GM21528 (cell line): ENCODE measurements at regions not wholly inside any gene's neighbourhood (a gene's known extent, or its start where the extent isn't known, plus 50 kb on each side); places are given as distances from the start of the nearest gene placed in this dataset.

Experiments used
- ATAC-seq: cut with Tn5 transposase; IDR thresholded peaks from one replicate; pipeline ENCODE4 v1.9.1; 2021; ENCODE audit warnings: mild to moderate bottlenecking, moderate library complexity; ENCODE audit not compliant: unreplicated experiment, low FRiP score

DNA sequence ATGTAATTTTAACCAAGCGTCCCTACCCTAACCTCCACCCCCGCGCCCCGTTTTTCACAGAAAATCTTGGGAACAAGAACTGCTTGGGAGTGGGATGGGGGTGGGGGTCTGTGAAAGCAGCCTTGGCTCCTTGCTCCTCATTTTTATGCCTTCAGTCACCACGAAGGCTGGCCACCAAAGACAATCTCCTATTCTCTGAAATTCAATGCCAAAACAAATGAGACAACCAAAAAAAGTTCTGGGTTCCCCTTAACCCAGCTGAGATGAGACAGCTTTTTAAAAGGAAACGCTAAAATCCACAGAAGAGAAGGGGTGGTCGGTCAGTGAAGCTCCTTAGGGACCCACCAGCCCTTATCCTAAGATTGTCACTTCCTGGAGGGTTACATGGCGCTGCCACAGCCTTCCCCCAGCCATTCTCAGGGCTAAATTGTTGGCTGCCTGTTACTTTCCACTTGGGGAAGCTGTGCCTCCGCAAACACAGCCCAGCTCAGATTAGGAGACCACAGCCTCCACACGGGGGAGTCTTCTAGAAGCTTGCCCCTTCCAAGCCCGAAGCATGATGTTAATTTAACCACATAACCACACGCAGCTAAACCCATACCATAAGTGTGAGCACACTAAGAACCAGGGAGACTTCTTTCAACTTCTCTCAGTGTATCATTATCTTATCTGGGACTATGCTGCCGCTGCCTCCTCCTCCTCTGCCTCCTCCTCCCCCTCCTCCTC is 136.3 kb downstream of the FOXD1 start:
- no peak for ATAC-seq

DNA sequence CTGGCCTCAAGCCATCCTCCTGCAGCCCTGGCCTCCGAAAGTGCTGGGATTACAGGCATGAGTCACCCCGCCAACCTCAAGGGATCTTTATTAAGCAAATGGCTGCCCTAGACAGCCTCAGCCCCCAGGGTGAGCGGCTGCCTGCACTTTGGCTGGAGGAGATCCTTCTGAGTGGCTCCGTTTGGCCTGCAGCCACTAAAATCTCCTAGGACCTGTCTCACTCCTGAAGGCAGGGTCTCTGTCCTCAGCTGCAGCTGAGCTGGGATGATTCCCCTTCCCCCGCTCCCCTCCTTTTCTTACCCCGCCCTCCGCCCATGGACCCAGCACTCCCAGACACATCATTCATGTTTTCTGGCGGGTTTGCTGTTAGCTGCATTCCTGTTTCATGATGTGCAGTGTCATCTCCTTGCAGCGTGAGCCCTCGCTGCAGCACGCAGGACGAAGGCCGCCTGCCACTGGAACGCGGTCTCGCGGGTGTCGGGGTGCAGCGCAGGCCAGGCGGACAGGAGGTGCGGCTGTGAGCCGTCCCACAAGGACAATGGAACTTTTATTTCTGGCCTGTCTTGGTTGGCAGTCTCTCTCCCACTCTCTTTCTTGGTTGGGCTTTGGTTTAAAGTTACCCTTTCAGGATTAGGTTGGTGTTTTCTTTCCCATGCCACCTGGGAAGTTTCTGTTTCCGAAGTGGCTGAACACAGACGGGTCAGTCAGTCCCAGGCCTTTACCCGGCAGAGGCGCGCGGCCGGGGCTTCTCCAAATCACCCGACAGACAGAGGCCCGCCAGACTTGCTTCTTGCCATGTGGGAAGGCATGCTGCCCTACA is 137.1 kb downstream of the FOXD1 start:
- ATAC-seq = no peak

DNA sequence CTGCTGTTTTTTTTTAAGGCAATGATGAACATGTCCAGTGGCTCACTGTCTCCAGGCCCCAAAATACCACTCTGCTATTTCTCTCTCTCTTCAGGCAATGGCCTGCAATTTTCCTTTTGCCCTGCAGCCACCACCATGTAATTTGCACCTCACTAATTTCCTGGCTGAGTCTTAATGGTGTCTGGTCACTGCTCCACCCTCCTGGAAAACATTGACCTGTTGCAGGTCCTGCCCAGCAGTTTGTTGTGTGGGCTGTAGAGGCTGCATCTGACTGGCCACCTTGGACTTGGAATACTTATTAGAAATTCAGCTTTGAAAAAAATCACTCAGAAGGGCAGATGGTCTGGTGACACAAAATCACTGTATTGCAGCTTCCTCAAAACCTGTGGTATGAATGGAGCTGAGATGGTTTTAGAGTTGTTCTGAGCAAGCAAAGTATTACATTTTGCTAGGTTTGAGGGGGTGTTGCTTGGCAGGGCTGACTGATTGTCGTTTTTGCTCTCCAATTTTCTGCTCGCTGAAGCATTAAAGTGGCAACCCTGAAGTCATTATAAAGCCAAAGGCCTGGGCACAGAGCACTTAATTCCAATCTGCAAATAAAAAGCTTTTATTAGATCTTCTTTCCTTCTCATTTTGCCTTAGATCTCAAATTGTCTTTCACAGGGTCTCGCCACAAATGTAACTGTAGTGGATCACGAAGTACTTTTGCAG is 134.8 kb downstream of the TMEM174 start:
- ATAC-seq = no peak

DNA sequence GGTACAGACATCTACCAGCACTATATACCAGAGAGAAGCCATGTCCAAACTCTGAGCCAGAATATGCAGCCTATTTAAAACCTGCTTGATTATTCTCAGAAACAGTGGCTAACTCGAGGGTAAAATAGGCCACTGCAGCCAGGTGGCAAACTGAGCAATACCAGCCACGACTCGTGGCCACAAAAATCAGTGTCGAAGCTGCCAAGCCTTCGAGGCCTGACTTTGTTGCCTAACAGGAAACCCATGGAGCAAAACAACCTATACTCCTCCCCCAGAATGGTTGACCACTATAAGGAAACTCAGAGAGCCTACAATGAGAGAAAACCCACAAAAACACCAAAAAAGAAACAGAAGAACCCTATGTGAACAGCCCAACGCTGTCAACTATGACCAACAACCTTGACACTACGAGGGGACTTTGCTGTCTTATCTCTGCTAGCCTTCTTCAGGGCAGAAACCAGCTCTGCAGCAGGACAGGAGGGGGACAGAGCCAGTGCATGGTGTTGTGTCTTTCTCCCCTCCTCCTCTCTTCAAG is 133.8 kb downstream of the TMEM174 start:
- no peak for ATAC-seq

DNA sequence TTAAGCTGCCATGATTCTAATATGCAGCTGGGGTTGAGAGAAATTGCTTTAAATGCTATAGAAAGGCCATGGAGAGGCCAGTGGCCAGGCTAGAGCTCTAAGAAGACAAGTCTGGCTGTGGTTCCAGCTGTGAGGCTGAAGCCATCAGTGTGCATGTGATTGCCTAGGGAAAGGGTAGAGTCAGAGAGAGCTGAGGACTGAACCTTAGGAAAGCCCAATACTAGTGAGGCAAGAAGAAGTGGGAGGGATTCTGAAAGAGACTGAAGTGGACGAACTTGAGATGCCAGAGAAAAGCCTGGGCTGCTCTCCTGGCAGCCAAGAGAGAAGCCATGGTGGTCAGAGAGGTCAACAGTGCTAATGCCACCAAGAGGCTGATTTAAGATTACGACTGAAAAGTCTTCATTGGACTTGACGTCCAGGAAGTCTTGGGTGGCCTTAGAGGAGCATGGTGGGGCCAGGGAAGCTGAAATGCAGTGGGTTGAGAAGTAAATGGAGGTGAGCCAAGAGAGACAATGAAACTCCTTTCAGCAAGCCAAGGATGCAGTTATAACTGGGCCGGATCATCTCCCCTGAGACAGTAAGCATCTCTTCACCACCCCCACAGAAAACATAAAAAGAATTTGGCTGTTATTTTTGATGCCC is 133.2 kb downstream of the TMEM174 start:
- no peak for ATAC-seq

DNA sequence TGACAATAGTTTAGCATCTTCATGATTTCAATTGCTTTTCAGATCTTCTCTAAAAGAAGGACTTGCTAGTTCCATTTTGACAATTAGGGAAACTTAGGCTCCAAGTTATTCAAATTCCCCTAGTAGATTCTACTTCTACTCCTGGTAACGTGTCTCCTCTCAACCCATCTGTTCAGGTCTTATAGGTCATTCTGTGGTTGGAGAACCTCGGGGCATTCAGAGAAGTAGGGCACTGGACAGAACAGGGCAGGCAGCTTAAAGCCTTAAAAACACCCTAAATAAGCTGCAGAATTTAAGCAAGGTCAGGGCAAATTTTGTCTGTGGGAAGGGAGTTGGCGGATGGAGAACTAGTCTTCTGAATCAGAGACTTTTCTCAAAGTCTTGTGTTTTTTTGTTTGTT is 132.4 kb downstream of the TMEM174 start:
- no peak for ATAC-seq

DNA sequence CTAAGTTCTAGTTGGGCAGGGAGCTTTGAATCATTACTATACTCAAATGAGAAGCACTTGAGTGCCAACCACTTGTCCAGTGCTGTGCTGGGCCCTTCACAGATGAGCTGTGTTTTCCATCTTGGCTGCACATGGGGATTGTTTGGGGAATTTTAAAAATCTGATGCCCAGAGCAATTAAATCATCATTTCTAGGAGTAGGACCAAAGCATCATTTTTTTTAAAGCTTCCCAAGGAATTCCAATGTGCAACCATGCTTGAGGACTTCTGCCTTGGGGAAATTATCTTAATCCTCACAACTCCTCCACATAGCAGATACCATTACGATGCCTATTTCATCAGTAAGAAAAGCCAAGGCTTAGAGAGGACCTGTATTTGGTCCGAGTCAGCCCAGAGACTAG is 131.4 kb downstream of the TMEM174 start:
- no peak for ATAC-seq

DNA sequence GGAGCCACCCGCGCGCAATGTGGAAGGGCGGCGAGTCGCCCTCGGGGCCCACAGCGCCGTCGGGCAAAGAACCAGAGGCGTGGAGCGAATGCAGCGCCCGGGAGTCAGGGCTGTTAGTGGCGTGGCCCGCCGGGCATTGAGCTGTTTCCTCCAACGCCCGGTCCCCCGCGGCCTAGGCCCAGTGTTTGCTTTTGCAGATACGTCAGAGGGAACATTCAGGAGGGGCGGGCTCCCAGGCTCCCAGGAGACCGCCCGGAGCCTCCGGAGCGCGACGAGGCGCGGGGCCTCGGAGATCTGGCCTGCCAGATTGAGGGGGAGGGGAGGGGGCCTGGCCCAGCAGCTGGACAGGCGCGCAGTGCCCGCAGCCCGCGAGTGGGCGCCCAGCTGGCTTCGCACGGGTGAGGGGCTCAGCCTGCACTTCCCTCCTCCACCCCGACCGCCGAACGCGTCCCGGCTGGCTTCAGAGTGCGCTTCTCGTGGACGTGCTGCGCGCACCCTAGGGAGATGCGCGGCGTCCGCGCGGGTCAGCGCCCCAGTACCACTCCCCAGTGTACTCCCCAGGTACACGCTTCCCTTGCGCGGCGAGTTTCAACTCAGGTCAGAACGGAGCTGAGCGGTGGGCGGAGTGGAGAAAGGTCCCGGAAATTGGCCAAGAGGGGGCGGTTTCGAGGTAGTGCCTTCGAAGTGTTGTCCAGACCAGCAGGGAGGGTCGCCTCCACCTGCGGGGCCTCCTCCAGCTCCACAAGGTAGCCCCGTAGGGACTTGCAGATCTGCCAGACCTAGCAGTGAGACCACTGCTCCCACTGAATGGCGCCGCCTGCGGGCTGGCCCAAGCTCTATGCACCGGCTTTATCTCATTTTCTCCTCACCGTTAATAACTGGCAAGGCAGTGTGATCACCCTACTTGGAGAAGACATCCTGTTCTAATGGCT is 130.4 kb downstream of the TMEM174 start:
- ATAC-seq = no peak

DNA sequence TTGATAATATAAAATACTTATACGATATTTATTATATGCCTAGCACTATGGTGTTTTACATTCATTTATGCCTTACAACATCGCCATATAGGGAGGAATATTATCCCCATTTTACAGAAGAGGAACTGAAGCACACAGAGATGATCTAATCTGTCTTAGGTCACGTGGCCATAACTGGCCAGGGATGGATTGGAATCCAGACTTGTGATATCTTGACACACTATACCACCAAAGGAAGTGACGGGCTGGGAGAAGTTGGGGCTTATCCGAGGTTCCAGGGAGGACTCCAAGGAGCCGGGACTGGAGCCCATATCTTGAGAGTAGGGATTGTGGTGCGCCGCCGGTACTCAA is 129.8 kb downstream of the TMEM174 start:
- ATAC-seq = no peak

DNA sequence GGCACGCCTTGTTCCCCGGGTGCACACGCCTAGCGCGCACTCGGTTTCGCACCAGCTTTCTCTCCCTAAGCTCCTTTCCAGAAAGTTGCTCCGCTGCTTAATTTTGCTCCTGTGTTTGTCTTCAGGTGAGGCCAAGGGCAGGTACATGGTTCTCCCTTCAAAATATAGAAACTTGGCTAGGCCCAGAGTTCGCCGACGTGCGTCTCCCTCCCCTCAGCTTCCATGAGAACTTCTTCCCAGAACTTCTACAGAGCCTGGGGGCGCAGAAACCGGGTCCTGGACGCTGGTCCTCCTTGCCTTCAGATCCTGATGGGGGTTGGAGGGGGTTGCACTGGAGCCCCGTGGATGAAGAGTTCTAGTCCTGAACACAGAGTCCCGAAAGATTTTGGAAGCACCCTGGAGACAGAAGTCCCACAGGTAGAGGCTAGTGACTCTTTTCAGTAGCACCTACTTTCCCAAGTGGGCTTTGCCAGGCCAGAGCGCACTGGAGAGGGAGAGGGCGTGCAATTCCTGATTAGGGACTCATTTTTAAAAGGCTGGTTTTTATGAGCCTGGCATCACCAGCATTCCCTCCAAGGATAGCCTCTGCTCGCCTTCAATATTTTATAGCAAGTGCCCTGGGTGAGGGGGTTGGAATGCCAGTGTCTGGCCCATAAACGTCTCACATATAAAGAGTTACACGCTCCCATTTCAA is 128.4 kb downstream of the TMEM174 start:
- no peak for ATAC-seq

DNA sequence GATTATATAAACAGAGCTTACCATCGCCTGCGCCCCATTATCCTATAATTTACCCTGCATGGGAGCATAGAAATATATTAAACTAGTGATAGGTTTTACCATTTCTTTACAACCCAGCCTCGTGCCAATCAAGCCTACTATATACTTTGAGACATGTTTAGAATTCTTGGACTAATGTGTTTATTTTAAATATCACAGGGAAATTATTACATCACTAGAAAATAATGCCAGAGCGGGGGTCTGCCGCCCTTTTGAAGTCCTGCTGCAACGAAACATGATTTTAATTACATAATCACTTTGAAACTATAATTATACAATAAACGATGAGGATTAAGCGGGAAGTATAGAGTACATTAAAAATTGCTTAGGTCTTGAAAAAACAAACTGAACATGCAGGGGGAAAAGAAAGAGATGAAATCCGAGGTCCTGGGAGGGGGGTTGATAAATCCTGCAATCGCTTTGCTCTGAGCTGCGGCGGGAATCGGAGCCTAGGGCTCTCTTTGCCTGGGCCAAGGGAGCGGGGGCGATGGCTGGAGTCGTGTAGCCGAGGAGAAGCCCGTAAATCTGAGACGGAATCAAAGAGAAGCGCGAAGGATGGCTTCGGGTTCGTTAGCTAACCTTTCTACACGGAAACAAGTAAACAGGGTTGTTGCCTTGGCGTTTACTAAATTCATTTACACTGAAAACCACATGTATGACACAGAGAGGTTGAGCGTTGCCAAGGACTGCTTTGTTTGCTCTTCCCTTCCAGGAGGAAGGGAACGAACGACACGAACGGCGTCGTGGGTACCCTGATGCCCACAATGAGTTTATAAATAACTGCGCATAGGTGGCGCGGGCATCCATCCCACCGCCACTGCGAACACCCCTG is 127.6 kb downstream of the TMEM174 start:
- ATAC-seq = no peak

DNA sequence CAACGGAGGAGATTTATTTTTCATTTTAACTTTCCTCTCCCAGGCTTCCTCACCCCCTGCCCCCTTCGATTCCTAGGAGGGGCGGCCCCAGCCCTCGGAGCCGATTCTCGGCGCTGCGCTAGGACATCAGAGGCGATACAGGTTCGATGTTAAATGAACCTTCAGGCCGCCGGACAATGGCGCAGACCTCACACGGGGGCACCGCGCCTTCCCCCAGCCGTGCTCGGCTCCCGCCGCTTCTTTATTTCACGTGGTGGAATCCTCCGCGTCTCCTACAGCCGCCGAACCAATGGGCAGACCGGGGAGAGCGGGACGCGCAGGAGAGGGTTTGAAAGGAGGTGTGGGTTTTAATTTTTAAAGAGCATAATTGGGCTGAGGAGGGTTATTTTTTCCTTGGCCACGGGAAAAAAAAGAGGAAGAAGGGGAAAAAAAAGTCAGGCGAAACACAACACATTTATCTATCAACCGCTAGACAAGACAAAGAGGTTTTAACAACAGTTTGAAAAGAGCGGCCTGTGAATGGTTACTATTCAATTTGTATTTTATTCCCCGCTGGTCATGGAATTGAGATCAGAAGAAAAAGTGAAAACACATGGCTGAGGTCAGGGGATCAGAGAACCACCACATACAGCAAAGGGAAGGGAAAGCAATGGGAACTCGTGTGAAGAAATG is 126.8 kb downstream of the TMEM174 start:
- ATAC-seq = no peak

DNA sequence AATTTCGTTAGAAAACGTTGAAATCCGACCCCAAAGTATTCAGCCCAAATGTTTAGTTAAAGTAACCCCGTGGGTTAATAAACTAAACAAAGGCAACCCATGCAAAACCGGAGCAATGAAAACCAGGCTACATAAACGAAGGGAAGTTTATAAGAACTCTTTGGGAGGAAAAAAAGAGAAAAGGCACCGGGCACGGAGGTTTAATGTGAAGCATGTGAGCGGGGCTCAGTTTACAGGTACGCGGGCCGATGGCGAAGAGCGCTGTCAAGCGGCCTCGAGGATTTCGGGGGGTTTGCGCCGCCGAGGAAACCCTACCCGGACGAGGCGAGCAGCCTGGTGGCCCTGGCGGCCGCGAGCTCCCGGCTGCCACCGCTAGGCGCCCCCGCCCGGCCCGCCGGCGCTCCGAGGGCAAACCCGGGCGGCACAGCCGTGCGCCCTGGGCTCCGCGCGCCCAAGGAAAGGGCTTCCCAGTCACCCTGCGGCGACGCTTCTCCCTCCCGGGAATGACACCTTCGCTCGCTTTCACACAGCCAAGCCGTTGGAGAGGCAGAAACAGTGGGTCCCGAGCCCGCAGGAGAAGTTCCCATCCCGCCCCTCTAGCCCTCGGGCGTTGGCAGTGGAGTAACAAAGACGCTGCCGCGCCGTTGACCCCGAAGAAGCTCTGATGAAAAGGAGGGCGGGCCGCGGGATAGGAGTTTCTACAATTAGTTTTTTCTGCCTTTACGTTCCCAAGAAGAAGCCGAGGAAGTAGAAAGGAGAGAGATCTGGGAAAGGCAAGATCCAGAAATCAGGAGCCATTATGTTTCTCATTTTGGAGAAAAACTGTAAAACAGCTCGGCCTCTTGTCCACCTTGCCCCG is 126.0 kb downstream of the TMEM174 start:
- ATAC-seq = no peak

DNA sequence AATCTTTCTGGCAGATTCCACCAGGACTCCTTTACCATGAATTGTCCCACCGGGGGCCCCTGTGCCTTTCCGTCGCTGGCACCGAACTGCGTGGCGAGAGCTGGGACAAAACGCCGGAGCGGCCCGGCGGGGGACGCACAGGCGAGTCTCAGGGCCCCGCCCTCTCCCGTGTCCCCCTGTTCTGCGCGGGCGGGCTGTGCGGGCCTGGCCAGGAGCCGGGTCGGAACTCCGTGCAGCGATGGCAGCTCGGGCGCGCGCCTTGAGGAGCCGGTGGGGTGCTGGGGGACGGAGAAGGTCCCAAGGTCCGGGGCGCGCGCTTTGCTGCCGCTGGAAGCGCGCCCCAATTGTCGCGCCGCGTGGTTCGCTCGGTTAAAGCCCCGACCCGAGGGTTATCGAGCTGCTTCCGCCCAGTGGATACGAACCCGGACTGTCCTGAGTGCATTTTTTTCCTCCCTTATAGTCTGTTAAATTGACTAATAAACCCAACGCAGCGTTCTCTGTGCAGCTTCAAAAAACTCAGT is 125.3 kb downstream of the TMEM174 start:
- no peak for ATAC-seq

DNA sequence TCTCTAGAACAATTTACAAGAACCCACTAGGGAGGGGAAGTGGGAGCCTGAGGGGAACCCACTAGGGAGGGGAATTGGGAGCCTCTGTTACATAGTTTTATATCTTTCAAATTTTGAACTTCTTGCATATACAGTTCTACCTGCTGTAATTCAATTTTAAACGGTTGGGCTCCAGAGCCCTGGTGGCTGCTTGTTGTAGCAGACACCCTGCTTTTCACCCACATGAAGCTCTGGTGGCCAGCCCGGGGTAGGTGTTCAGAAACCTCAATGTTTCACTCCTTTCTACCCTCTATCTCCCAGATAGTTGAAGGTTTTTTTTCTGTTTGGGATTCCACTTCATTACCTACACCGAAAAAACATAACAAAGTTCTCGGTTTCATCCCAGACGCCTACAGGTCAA is 124.4 kb downstream of the TMEM174 start:
- ATAC-seq = no peak

DNA sequence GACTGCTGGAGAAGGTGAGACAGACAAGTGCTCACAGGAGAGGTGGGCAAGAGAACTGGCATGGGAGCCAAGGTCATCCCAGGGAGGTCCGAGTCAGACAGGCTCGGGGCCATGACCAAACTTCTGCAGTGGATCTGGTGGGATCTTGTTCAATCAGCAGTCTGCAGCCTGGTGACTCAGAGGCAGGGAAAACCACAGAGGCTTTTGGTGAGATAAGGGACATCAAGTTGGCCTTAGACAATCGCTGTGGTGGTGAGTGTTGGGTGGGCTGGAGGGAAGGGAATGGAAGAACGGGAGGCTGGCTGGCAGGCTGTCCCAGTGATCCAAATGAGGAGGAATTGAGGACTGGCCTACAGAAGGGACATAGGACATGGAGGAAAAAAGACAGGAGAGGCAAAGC is 123.8 kb downstream of the TMEM174 start:
- ATAC-seq = no peak

DNA sequence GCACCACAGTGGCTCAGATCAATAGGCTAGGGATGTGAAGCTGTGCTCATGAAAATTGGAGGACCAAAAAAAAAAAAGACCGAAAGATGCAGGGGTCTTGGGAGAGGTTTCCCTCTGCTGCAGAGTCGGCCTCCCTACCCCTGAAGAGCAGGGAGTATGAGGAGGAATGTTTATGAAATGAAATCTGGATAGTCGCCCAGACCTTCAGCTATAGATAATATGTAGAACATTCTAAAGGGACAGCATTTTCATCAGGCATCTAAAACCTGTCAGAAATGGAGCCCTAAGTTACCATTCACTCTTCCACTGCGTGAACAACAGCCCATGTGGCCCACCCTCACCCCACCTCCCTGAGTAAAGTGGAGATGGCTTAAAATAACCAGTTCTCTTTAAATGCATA is 122.9 kb downstream of the TMEM174 start:
- ATAC-seq = no peak
